ENCODE measurements at regions not wholly inside any gene's neighbourhood (a gene's known extent, or its start where the extent isn't known, plus 50 kb on each side); places are given as distances from the start of the nearest gene placed in this dataset.

DNA sequence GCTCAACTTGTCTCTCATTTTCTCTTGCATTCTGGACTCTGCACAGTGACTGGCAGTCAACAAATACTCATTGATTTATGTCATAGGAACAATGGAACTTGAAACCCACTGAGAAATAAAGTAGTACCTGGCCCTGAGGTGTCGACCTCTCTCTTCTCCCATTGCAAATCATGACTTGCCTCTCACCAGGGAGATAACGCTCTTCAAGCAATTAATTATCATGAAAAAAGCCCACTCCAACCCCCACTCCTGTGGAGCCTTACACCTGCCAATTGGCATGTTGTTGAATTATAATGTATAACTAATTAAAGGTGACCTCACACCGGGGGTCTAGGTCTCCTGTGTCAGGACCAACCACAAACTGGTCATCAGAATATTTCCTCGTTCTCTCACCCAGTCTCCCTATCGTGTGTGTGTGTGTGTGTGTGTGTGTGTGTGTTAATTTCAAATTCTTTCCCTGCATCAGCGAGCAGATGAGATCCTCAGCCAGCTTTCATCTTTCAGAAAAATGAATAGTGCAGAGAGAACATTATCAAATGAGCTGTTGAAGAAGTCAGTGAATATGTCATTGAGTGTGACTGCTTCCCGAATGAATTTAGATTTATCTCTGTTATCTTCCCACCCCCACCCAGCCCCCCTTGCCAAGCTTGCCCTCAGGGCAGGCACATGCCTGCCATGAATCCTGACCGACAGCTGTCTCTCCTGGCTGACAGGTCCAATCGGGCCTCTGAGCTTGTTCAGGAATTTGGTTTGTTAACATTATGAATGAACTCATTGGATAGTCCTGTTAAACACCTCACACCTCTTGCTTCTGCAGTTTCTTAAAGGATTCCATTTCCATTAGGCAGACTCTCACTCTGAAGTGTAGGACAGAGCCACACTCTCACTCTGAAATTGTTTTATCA lies 357.4 kb downstream of the INSC start:
- H3K4me3 Mint-ChIP-seq (ENCODE audit: unreplicated experiment) = no peak overlapping the region
- H3K4me1 Mint-ChIP-seq (ENCODE audit: unreplicated experiment) = no peaks in the 10 kb centered on the region
- TF ChIP-seq, protein P1, sequence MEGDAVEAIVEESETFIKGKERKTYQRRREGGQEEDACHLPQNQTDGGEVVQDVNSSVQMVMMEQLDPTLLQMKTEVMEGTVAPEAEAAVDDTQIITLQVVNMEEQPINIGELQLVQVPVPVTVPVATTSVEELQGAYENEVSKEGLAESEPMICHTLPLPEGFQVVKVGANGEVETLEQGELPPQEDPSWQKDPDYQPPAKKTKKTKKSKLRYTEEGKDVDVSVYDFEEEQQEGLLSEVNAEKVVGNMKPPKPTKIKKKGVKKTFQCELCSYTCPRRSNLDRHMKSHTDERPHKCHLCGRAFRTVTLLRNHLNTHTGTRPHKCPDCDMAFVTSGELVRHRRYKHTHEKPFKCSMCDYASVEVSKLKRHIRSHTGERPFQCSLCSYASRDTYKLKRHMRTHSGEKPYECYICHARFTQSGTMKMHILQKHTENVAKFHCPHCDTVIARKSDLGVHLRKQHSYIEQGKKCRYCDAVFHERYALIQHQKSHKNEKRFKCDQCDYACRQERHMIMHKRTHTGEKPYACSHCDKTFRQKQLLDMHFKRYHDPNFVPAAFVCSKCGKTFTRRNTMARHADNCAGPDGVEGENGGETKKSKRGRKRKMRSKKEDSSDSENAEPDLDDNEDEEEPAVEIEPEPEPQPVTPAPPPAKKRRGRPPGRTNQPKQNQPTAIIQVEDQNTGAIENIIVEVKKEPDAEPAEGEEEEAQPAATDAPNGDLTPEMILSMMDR (IDR thresholded peaks at IDR 0.05) = no peak
- H3K27ac Mint-ChIP-seq (ENCODE audit: unreplicated experiment) = no peak overlapping the region
- no peaks in the 10 kb centered on the region for H3K27me3 Mint-ChIP-seq (ENCODE audit: unreplicated experiment)
- DNase-seq (ENCODE audit: extremely low spot score, unreplicated experiment) = no peak
- no peaks in the 10 kb centered on the region for H3K9me3 Mint-ChIP-seq (ENCODE audit: unreplicated experiment)
- no peaks in the 10 kb centered on the region for H3K36me3 Mint-ChIP-seq (ENCODE audit: unreplicated experiment)

DNA sequence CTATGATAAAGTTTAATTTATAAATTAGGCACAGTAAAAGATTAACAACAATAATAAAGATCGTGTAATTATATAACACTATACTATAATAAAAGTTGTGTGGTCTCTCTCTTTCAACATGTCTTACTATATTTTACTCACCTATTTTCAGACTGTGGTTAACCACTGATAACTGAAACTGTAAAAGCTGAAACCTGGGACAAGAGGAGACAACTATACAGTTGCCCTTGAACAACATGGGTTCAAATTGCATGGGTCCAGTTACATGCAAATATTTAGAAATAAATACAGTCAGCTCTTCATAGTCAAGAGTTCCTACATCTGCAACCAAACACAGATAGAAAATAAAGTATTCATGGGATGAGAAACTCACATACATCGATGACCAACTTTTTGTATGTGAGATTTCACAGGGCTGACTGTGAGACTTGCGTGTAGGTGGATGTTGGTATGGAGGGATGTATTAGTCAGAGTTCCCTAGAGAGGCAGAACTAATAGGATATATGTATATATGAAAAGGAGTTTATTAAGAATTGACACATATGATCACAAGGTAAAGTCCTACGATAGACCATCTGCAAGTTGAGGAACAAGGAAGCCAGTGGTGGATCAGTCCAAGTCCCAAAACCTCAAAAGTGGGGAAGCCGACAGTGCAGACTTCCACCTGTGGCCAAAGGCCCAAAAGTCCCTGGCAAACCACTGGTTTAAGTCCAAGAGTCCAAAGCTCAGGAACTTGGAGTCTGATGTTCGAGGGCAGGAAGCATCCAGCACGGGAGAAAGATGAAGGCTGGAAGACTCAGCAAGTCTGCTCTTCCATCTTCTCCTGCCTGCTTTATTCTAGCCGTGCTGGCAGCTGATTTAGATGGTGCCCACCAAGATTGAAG lies 359.5 kb downstream of the INSC start:
- H3K27ac Mint-ChIP-seq (ENCODE audit: unreplicated experiment) = no peak overlapping the region
- TF ChIP-seq, protein P1 (IDR thresholded peaks at IDR 0.05) = no peak
- H3K27me3 Mint-ChIP-seq (ENCODE audit: unreplicated experiment) = peaks cover 3% of the 10 kb centered on the region
- no peaks in the 10 kb centered on the region for H3K4me1 Mint-ChIP-seq (ENCODE audit: unreplicated experiment)
- H3K36me3 Mint-ChIP-seq (ENCODE audit: unreplicated experiment) = no peaks in the 10 kb centered on the region
- H3K9me3 Mint-ChIP-seq (ENCODE audit: unreplicated experiment) = no peaks in the 10 kb centered on the region
- DNase-seq (ENCODE audit: extremely low spot score, unreplicated experiment) = no peak
- no peak overlapping the region for H3K4me3 Mint-ChIP-seq (ENCODE audit: unreplicated experiment)

DNA sequence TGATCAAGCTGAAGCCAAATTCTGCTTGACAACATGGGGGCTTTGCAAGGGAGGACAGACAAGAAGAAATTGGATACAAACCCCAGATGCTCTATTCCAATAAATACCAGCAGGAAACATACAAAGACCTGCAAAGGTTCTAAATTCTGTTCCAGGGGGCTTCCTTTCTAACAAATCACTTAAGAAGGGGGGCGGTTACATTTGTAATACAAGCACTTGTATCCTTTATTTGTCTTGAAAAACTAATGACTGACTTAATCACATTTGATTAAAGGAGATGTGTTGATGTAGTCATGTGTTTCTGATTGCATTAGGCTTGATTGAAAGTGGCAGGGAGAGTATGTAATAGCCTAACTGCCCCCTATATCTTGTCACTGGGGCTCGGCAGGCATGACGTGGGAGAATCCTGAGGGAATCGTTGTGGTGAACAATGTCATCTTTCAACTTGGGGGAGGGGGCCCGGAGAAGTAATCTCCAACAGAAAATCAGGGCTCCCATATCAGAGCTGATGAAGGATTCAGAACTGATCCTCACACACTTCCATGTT lies 361.7 kb downstream of the INSC start:
- Mint-ChIP-seq H3K27me3 (ENCODE audit: unreplicated experiment) (peaks cover 3% of the 10 kb centered on the region), H3K4me1 (ENCODE audit: unreplicated experiment) (no peaks in the 10 kb centered on the region), H3K9me3 (ENCODE audit: unreplicated experiment) (no peaks in the 10 kb centered on the region), H3K36me3 (ENCODE audit: unreplicated experiment) (no peaks in the 10 kb centered on the region), H3K27ac (ENCODE audit: unreplicated experiment) (no peak overlapping the region), H3K4me3 (ENCODE audit: unreplicated experiment) (no peak overlapping the region)
- TF ChIP-seq, protein P1 (IDR thresholded peaks at IDR 0.05) = no peak
- DNase-seq (ENCODE audit: extremely low spot score, unreplicated experiment) = no peak

DNA sequence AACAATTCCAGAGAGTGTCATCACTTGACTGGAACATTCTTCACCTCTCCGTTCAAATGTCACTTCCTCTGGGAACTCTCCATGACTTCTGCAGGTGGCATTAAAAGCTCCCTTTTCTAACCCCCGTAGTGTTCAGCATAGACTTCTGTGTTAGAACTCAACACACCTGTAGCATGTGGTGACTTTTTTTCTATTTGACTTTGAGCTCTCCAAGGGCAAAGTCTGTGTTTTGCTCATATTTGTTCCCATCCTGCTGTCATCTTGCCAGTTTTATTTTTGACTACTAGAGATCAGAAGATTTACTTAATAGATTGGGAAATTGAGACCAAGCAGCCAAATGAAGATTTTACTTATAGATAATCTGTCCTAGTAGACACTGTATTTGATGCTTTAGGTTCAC lies 367.1 kb downstream of the INSC start:
- no peak overlapping the region for H3K27ac Mint-ChIP-seq (ENCODE audit: unreplicated experiment)
- H3K36me3 Mint-ChIP-seq (ENCODE audit: unreplicated experiment) = no peaks in the 10 kb centered on the region
- no peak for DNase-seq (ENCODE audit: extremely low spot score, unreplicated experiment)

More for the DNA sequence above, 367.1 kb downstream of the INSC start:
- H3K4me3 Mint-ChIP-seq (ENCODE audit: unreplicated experiment) = no peak overlapping the region
- TF ChIP-seq, protein P1 (IDR thresholded peaks at IDR 0.05) = no peak
- peaks cover 3% of the 10 kb centered on the region for H3K9me3 Mint-ChIP-seq (ENCODE audit: unreplicated experiment)
- peaks cover 3% of the 10 kb centered on the region for H3K27me3 Mint-ChIP-seq (ENCODE audit: unreplicated experiment)
- no peaks in the 10 kb centered on the region for H3K4me1 Mint-ChIP-seq (ENCODE audit: unreplicated experiment)

All from osteocyte (in vitro differentiated cells).